Peyer's patch (tissue), 4 donors: ENCODE measurements at regions not wholly inside any gene's neighbourhood (a gene's known extent, or its start where the extent isn't known, plus 50 kb on each side); places are given as distances from the start of the nearest gene placed in this dataset.
"Not testable (repeated sequence)": the region's sequence is repeated elsewhere in the genome, so short reads cannot be mapped to it uniquely, and the experiment has no call there.

Experiments used
- DNase-seq, 3 donors: peaks; one replicate each; pipeline ENCODE4 v3.0.0-alpha.2; 2017 to 2019
- H3K27ac ChIP-seq, 4 donors: fragments of 200-600 bp; sonication (generic); one replicate each; pipeline ENCODE4 v1.5.1; 2016 to 2019
- H3K27me3 ChIP-seq, 2 donors: fragments of 200-600 bp; sonication (generic); one replicate each; pipeline ENCODE4 v1.5.1; 2019
- H3K36me3 ChIP-seq, 3 donors: fragments of 200-600 bp; sonication (generic); one replicate each; pipeline ENCODE4 v1.5.1; 2016 to 2019
- H3K4me1 ChIP-seq, 4 donors: fragments of 200-600 bp; sonication (generic); one replicate each; pipeline ENCODE4 v1.5.1; 2016 to 2019
- H3K4me3 ChIP-seq, 4 donors: fragments of 200-600 bp; sonication (generic); 1 replicate in 3 of 4; 2 replicates in 1 of 4; pipeline ENCODE4 v1.5.1; 2016 to 2019; ENCODE audit warnings: mild to moderate bottlenecking in 1 of 4
- H3K9me3 ChIP-seq, 4 donors: fragments of 200-600 bp; sonication (generic); one replicate each; pipeline ENCODE4 v1.5.1; 2016 to 2019; ENCODE audit warnings: mild to moderate bottlenecking in 1 of 4
- CTCF ChIP-seq, 6 experiments: fragments of 450-650 bp in 4 of 6; fragments of 200-600 bp in 2 of 6; sonication (generic) in 1 of 6; IDR thresholded peaks; one replicate each; pipeline ENCODE4 v1.5.1; 2017 to 2019; ENCODE audit warnings: antibody characterized with exemption in 6 of 6, mild to moderate bottlenecking in 3 of 6, moderate library complexity in 1 of 6
- POLR2A ChIP-seq, 2 donors: fragments of 450-650 bp; IDR thresholded peaks; one replicate each; pipeline ENCODE4 v1.5.1; 2017; ENCODE audit warnings: antibody characterized with exemption in 2 of 2, mild to moderate bottlenecking in 2 of 2, moderate library complexity in 2 of 2

GRCh38 chr2:89797320-89798038 lies 1106.0 kb downstream of the RPIA start:
- H3K4me1 ChIP-seq = no peaks in the 10 kb centered on the region
- no peaks in the 10 kb centered on the region for H3K27me3 ChIP-seq
- no peak for TF ChIP-seq POLR2A (IDR thresholded peaks at IDR 0.05)
- TF ChIP-seq CTCF (IDR thresholded peaks at IDR 0.05) = no peak
- DNase-seq = no peak
- no peaks in the 10 kb centered on the region for H3K36me3 ChIP-seq
- peaks cover 0 to 45% (median 0%) of the 10 kb centered on the region in 4 donors for H3K9me3 ChIP-seq
- no peak overlapping the region for H3K4me3 ChIP-seq
- H3K27ac ChIP-seq = no peak overlapping the region

- H3K36me3 ChIP-seq, H3K4me3 ChIP-seq, H3K27me3 ChIP-seq, DNase-seq, H3K27ac ChIP-seq, H3K4me1 ChIP-seq: not testable (repeated sequence)
- H3K9me3 ChIP-seq = peaks cover 0 to 35% (median 0%) of the 10 kb centered on the region in 4 donors
These were observed 1109.7 kb downstream of the RPIA start for GRCh38 chr2:89801207-89801606.

GRCh38 chr2:89806363-89806762 lies 1114.9 kb downstream of the RPIA start:
- not testable (repeated sequence) for DNase-seq, H3K4me3 ChIP-seq, H3K36me3 ChIP-seq, H3K27me3 ChIP-seq, H3K27ac ChIP-seq, H3K4me1 ChIP-seq
- peaks cover 0 to 41% (median 0%) of the 10 kb centered on the region in 4 donors for H3K9me3 ChIP-seq

DNA sequence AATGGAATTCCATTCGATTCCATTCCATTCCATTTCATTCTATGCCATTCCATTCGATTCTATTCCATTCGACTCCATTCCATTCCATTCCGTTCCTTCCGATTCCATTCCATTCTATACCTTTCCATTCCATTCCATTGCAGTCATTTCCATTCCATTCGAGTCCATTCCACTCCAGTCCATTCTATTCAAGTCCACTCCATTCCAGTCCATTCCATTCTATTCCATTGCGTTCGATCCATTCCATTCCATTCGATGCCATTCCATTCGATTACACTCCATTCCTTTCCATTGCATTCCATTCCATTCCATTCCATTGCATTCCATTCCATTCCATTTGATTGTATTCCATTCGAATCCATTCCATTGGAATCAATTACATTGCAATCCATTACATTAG lies 1119.8 kb downstream of the RPIA start:
- Histone ChIP-seq H3K27ac (no peak overlapping the region), H3K36me3 (no peaks in the 10 kb centered on the region), H3K4me1 (no peaks in the 10 kb centered on the region), H3K9me3 (peaks cover 0 to 55% (median 0%) of the 10 kb centered on the region in 4 donors), H3K4me3 (no peak overlapping the region), H3K27me3 (no peaks in the 10 kb centered on the region)
- TF ChIP-seq CTCF (IDR thresholded peaks at IDR 0.05) = no peak
- TF ChIP-seq POLR2A (IDR thresholded peaks at IDR 0.05) = no peak
- DNase-seq = no peak

DNA sequence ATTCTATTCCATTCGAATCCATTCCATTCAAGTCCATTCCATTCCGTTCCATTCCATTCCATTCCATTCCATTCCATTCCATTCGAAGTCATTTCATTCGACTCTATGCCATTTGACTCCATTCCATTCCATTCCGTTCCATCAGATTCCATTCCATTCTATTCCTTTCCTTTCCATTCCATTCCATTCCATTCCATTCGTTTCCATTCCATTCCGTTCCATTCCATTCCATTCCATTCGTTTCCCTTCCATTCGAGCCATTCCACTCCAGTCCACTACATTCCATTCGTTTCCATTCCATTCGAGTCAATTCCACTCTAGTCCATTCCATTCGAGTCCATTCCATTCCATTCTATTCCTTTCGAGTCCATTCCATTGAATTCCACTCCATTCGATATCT lies 1120.4 kb downstream of the RPIA start:
- H3K27me3 ChIP-seq, H3K4me1 ChIP-seq: not testable (repeated sequence)
- H3K9me3 ChIP-seq = peaks cover 0 to 55% (median 0%) of the 10 kb centered on the region in 4 donors

GRCh38 chr2:89814359-89814758 lies 1122.9 kb downstream of the RPIA start:
- H3K36me3 ChIP-seq, H3K4me1 ChIP-seq, DNase-seq, H3K4me3 ChIP-seq, H3K27ac ChIP-seq, H3K27me3 ChIP-seq: not testable (repeated sequence)
- peaks cover 0 to 59% (median 0%) of the 10 kb centered on the region in 4 donors for H3K9me3 ChIP-seq

More for the DNA sequence above, 1120.4 kb downstream of the RPIA start:
- not testable (repeated sequence) for H3K36me3 ChIP-seq, H3K27ac ChIP-seq, H3K4me3 ChIP-seq, DNase-seq

GRCh38 chr2:89818873-89819272 lies 1127.4 kb downstream of the RPIA start:
- no peak for DNase-seq
- Histone ChIP-seq H3K4me1 (no peaks in the 10 kb centered on the region), H3K27me3 (no peaks in the 10 kb centered on the region), H3K36me3 (no peaks in the 10 kb centered on the region), H3K4me3 (no peak overlapping the region), H3K27ac (no peak overlapping the region), H3K9me3 (peaks cover 0 to 43% (median 0%) of the 10 kb centered on the region in 4 donors)
- no peak for TF ChIP-seq POLR2A (IDR thresholded peaks at IDR 0.05)
- TF ChIP-seq CTCF (IDR thresholded peaks at IDR 0.05) = no peak

- H3K27ac ChIP-seq = no peak overlapping the region
- H3K27me3 ChIP-seq = no peaks in the 10 kb centered on the region
- peaks cover 0 to 44% (median 0%) of the 10 kb centered on the region in 4 donors for H3K9me3 ChIP-seq
- no peak overlapping the region for H3K4me3 ChIP-seq
- DNase-seq = no peak
- no peaks in the 10 kb centered on the region for H3K36me3 ChIP-seq
- TF ChIP-seq CTCF (IDR thresholded peaks at IDR 0.05) (no peak), POLR2A (IDR thresholded peaks at IDR 0.05) (no peak)
- no peaks in the 10 kb centered on the region for H3K4me1 ChIP-seq
These were observed 1128.3 kb downstream of the RPIA start for GRCh38 chr2:89819809-89820208.
